ENCODE measurements at regions not wholly inside any gene's neighbourhood (a gene's known extent, or its start where the extent isn't known, plus 50 kb on each side); places are given as distances from the start of the nearest gene placed in this dataset.

GRCh38 chr4:12286351-12286750 lies 857.7 kb upstream of the HS3ST1 start:
- Mint-ChIP-seq H3K9me3 (ENCODE audit: low read depth) (peaks cover 25% of the 10 kb centered on the region), H3K27me3 (ENCODE audit: low read depth) (no peaks in the 10 kb centered on the region), H3K4me1 (ENCODE audit: low read depth) (no peaks in the 10 kb centered on the region), H3K4me3 (ENCODE audit: unreplicated experiment) (no peak overlapping the region), H3K36me3 (ENCODE audit: low read depth) (no peaks in the 10 kb centered on the region), H3K27ac (ENCODE audit: unreplicated experiment) (no peak overlapping the region)
- no peak for DNase-seq (ENCODE audit: low spot score)
- TF ChIP-seq CTCF (IDR thresholded peaks at IDR 0.05): no peak

GRCh38 chr4:12270546-12270945 lies 841.9 kb upstream of the HS3ST1 start:
- DNase-seq (ENCODE audit: low spot score): no peak
- Mint-ChIP-seq H3K9me3 (ENCODE audit: low read depth) (peaks cover 2% of the 10 kb centered on the region), H3K4me1 (ENCODE audit: low read depth) (peaks cover 8% of the 10 kb centered on the region), H3K36me3 (ENCODE audit: low read depth) (no peaks in the 10 kb centered on the region), H3K27ac (ENCODE audit: unreplicated experiment) (no peak overlapping the region), H3K4me3 (ENCODE audit: unreplicated experiment) (no peak overlapping the region), H3K27me3 (ENCODE audit: low read depth) (no peaks in the 10 kb centered on the region)
- TF ChIP-seq CTCF (IDR thresholded peaks at IDR 0.05): no peak

GRCh38 chr4:12265554-12265953 lies 836.9 kb upstream of the HS3ST1 start:
- Mint-ChIP-seq H3K4me3 (ENCODE audit: unreplicated experiment) (no peak overlapping the region), H3K4me1 (ENCODE audit: low read depth) (peaks cover 2% of the 10 kb centered on the region)
- no peak for TF ChIP-seq CTCF (IDR thresholded peaks at IDR 0.05)

GRCh38 chr4:12260453-12260852 lies 831.8 kb upstream of the HS3ST1 start:
- H3K36me3 Mint-ChIP-seq (ENCODE audit: low read depth): no peaks in the 10 kb centered on the region

More at GRCh38 chr4:12265554-12265953, 836.9 kb upstream of the HS3ST1 start:
- no peak for DNase-seq (ENCODE audit: low spot score)
- Mint-ChIP-seq H3K9me3 (ENCODE audit: low read depth) (peaks cover 7% of the 10 kb centered on the region), H3K36me3 (ENCODE audit: low read depth) (no peaks in the 10 kb centered on the region), H3K27me3 (ENCODE audit: low read depth) (no peaks in the 10 kb centered on the region), H3K27ac (ENCODE audit: unreplicated experiment) (no peak overlapping the region)

DNA sequence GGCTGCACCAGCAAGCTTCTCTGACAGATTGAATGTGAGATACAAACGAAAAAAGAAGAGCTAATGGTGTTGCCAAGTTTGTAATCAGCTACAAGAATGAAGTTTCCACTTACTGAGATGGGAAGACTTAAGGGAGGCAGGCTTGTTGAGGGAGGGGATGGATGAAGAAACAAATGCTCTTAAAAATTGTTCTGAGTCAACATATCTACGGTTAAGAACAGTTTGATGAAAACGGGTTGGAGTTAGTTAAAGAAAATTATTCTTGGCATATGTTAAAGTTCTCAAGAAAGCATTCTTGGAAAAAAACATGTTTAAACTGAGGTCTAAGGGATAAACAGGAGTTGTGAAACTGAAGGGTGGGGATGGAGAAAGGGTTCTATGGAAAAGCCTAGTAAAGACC lies 816.3 kb upstream of the HS3ST1 start:
- no peak for TF ChIP-seq CTCF (IDR thresholded peaks at IDR 0.05)
- Mint-ChIP-seq H3K27me3 (ENCODE audit: low read depth) (peaks cover under 1% of the 10 kb centered on the region), H3K36me3 (ENCODE audit: low read depth) (no peaks in the 10 kb centered on the region), H3K4me3 (ENCODE audit: unreplicated experiment) (no peak overlapping the region), H3K4me1 (ENCODE audit: low read depth) (peaks cover 2% of the 10 kb centered on the region), H3K27ac (ENCODE audit: unreplicated experiment) (no peak overlapping the region), H3K9me3 (ENCODE audit: low read depth) (peaks cover 7% of the 10 kb centered on the region)
- DNase-seq (ENCODE audit: low spot score): no peak

More at GRCh38 chr4:12260453-12260852, 831.8 kb upstream of the HS3ST1 start:
- no peak for TF ChIP-seq CTCF (IDR thresholded peaks at IDR 0.05)
- no peak for DNase-seq (ENCODE audit: low spot score)
- H3K4me1 Mint-ChIP-seq (ENCODE audit: low read depth): no peaks in the 10 kb centered on the region
- peaks cover 17% of the 10 kb centered on the region for H3K9me3 Mint-ChIP-seq (ENCODE audit: low read depth)
- H3K27ac Mint-ChIP-seq (ENCODE audit: unreplicated experiment): no peak overlapping the region
- H3K4me3 Mint-ChIP-seq (ENCODE audit: unreplicated experiment): no peak overlapping the region
- no peaks in the 10 kb centered on the region for H3K27me3 Mint-ChIP-seq (ENCODE audit: low read depth)

All from chondrocyte (in vitro differentiated cells).